GM21390 (cell line): ENCODE measurements at regions not wholly inside any gene's neighbourhood (a gene's known extent, or its start where the extent isn't known, plus 50 kb on each side); places are given as distances from the start of the nearest gene placed in this dataset.

Experiments used
- ATAC-seq: cut with Tn5 transposase; IDR thresholded peaks from one replicate; pipeline ENCODE4 v1.9.1; 2021; ENCODE audit not compliant: unreplicated experiment

- ATAC-seq = no peak
These were observed 74.4 kb upstream of the SCN7A start for GRCh38 chr2:166568409-166568808.

DNA sequence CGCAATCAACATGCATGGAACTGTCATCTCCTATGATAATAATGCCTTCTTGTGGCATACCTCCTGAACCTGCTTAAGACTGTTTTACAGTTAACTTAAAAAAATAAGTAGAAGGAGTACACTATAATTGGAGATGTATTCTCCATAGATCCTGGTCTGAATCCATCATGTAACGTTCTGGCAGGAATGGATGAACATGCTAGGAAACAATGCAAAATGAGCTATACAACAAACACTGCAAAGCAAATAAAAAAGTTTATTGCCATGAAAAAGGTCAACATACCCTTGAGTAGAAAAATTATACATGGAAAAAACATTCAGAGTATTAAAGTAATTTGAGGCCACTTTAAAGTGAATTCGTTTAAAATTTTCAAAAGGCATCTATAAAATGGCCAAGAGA, 71.5 kb upstream of the SCN7A start:
- ATAC-seq = no peak

- no peak for ATAC-seq
These were observed 69.8 kb upstream of the SCN7A start for GRCh38 chr2:166563894-166564293.

GRCh38 chr2:166560022-166560421, 66.0 kb upstream of the SCN7A start:
- ATAC-seq = no peak

DNA sequence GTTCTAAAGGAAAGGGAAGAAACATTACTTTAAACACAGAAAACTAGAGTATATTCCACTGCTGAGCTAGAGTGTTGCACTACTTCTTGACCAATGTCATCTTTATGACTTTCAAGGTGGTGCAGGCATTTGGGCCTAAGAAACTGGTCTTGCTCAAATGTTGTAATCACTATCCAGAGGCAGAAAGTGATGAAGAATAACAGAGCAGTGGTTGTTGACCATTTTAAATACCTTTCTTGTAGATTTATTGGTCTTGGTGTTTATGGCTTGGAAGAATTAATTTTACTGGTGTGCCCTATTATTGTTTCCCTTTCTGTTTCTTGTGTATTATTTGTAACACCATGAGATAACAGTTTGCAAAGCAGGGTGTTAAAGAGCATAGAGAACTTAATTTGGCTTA, 56.9 kb upstream of the SCN7A start:
- ATAC-seq = no peak

- no peak for ATAC-seq
These were observed 51.4 kb upstream of the SCN7A start for GRCh38 chr2:166545473-166545872.
